Kidney (tissue), 13 donors: ENCODE measurements at regions not wholly inside any gene's neighbourhood (a gene's known extent, or its start where the extent isn't known, plus 50 kb on each side); places are given as distances from the start of the nearest gene placed in this dataset.

Experiments
- DNase-seq, 5 donors: peaks; one replicate each; pipeline ENCODE4 v3.0.0-alpha.2; 2013 to 2020
- FAIRE-seq: peaks from 2 replicates; lab custom pipeline; 2012; peaks lifted over from hg19 to GRCh38; lab: Jason Lieb, UNC
- H3K27ac ChIP-seq, 2 donors: one replicate each; pipeline ENCODE4 v1.7.0; 2013; ENCODE audit warnings: low read depth in 2 of 2, low read length in 2 of 2, inconsistent platforms in 1 of 2
- H3K27me3 ChIP-seq: one replicate; pipeline ENCODE4 v1.7.1; 2013; ENCODE audit warnings: low read length, inconsistent platforms; ENCODE audit not compliant: control insufficient read depth, insufficient read depth
- H3K36me3 ChIP-seq, 3 donors: one replicate each; pipeline versions ENCODE4 v1.7.0 to v1.7.1; 2013; ENCODE audit warnings: low read length in 3 of 3, control low read depth in 1 of 3, inconsistent platforms in 1 of 3; ENCODE audit not compliant: insufficient read depth in 3 of 3, control insufficient read depth in 2 of 3
- H3K4me1 ChIP-seq, 3 donors: one replicate each; pipeline versions ENCODE4 v1.7.0 to v1.7.1; 2013; ENCODE audit warnings: low read length in 3 of 3, inconsistent platforms in 1 of 3, low read depth in 1 of 3; ENCODE audit not compliant: control insufficient read depth in 2 of 3, insufficient read depth in 2 of 3
- H3K4me3 ChIP-seq, 3 donors: one replicate each; pipeline versions ENCODE4 v1.7.0 to v1.8.1; 2013; ENCODE audit warnings: low read length in 3 of 3, control low read depth in 1 of 3, inconsistent platforms in 1 of 3
- H3K9ac ChIP-seq, 3 donors: one replicate each; pipeline versions ENCODE4 v1.7.0 to v1.7.1; 2013; ENCODE audit warnings: low read length in 3 of 3, control low read depth in 1 of 3, inconsistent platforms in 1 of 3
- H3K9me3 ChIP-seq, 3 donors: one replicate each; pipeline versions ENCODE4 v1.7.0 to v1.7.1; 2013; ENCODE audit warnings: low read length in 3 of 3, control low read depth in 1 of 3, inconsistent platforms in 1 of 3; ENCODE audit not compliant: control insufficient read depth in 2 of 3, insufficient read depth in 1 of 3
- CTCF ChIP-seq: IDR thresholded peaks from 3 replicates; pipeline ENCODE4 v1.5.1; 2012; ENCODE audit warnings: mild to moderate bottlenecking, moderate library complexity, borderline replicate concordance; ENCODE audit not compliant: insufficient read depth; ENCODE audit errors: extremely low read depth
- intact Hi-C: fragments of 100-400 bp; cut with DNase I; formaldehyde crosslinking; loops from one replicate; pipeline ENCODE4 v1.11.1; 2022
- donor health status: control.
- donor health status: control.
- donor health status: control.
- donor health status: control.
- donor health status: control.
- donor health status: DM: yes; HTN: yes; CAD: no.
- donor health status: Normal renal cell carcinoma (clear cell type).

- FAIRE-seq: no peak
- DNase-seq: no peak
- peaks cover 0 to 5% (median 0%) of the 10 kb centered on the region in 3 donors for H3K4me1 ChIP-seq
- no peaks in the 10 kb centered on the region for H3K36me3 ChIP-seq
- TF ChIP-seq CTCF: no peak
- H3K4me3 ChIP-seq: no peak overlapping the region
- no peaks in the 10 kb centered on the region for H3K27me3 ChIP-seq
- no peak overlapping the region for H3K9ac ChIP-seq
- no peaks in the 10 kb centered on the region for H3K9me3 ChIP-seq
- H3K27ac ChIP-seq: no peak overlapping the region
- intact Hi-C loops: no loop called here
Observed at GRCh38 chr7:41796331-41796730, 93.4 kb upstream of the INHBA start.

- Histone ChIP-seq H3K9me3 (no peaks in the 10 kb centered on the region), H3K4me1 (peaks cover 0 to 5% (median 0%) of the 10 kb centered on the region in 3 donors), H3K36me3 (no peaks in the 10 kb centered on the region), H3K9ac (no peak overlapping the region), H3K27ac (peak overlapping the region; percentile 33 to 44), H3K27me3 (no peaks in the 10 kb centered on the region), H3K4me3 (no peak overlapping the region)
- DNase-seq (peak in 2 of 5 donors; percentile 50 to 78), FAIRE-seq (no peak)
- no peak for TF ChIP-seq CTCF
- intact Hi-C loops: no loop called here
Observed at GRCh38 chr7:41795276-41795833, 92.5 kb upstream of the INHBA start.

DNA sequence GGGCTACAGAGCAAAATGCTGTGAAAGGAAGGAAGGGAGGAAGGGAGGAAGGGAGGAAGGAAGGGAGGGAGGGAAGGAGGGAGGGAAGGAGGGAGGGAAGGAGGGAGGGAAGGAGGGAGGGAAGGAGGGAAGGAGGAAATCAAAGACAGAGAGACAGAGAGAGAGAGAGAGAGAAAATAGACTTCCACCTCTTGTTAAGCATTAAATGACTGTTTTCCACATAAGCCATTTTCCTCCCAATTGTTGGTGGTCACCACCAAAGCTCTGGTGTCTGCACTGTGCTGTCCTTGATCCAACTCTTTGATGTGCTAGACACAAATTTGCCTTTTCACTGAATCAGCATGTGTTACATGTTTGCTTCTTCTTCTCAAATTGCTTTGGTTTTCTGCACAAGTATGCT lies 90.7 kb upstream of the INHBA start:
- no peaks in the 10 kb centered on the region for H3K9me3 ChIP-seq
- intact Hi-C loops: no loop called here
- no peak overlapping the region for H3K9ac ChIP-seq
- H3K4me1 ChIP-seq: peaks cover 0 to 5% (median 0%) of the 10 kb centered on the region in 3 donors
- H3K27me3 ChIP-seq: no peaks in the 10 kb centered on the region
- no peak for TF ChIP-seq CTCF
- H3K4me3 ChIP-seq: no peak overlapping the region
- no peak overlapping the region for H3K27ac ChIP-seq
- FAIRE-seq (no peak), DNase-seq (no peak)
- no peaks in the 10 kb centered on the region for H3K36me3 ChIP-seq

DNA sequence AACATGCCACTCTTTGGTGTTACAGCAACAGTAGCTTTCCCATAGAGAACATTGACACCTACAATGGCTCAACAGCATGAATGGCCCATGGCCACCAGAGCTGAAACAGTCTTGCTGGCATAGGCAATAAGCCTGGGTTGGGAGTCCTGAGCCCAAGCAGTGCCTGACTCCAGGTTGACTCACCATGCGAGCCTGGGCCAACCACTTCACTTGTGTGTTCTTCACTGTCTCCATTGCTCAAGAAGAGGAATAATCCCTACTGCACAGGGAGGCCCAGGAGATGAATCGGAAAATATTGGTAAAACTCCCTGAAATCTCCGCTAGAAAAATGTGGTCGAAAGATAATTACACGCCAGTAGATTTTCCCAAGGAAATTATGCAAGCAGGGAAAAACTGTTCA lies 89.2 kb upstream of the INHBA start:
- FAIRE-seq (no peak), DNase-seq (no peak)
- no peak overlapping the region for H3K4me3 ChIP-seq
- H3K9me3 ChIP-seq: no peaks in the 10 kb centered on the region
- no peak overlapping the region for H3K27ac ChIP-seq
- intact Hi-C loops: no loop called here
- no peak for TF ChIP-seq CTCF
- peaks cover 0 to 5% (median 2%) of the 10 kb centered on the region in 3 donors for H3K4me1 ChIP-seq
- H3K27me3 ChIP-seq: no peaks in the 10 kb centered on the region
- no peak overlapping the region for H3K9ac ChIP-seq
- H3K36me3 ChIP-seq: no peaks in the 10 kb centered on the region
